NCI-H345 treated with DMSO at 0.1 percent for 48 hours (cell line): ENCODE measurements at regions not wholly inside any gene's neighbourhood (a gene's known extent, or its start where the extent isn't known, plus 50 kb on each side); places are given as distances from the start of the nearest gene placed in this dataset.
"Not testable (repeated sequence)": the region's sequence is repeated elsewhere in the genome, so short reads cannot be mapped to it uniquely, and the experiment has no call there.

Experiments used
- DNase-seq: peaks from one replicate; lab custom pipeline; 2025; ENCODE audit not compliant: unreplicated experiment; lab: John Stamatoyannopoulos, UW

GRCh38 chr4:138521809-138522208 lies 279.7 kb upstream of the SLC7A11 start:
- DNase-seq = no peak

GRCh38 chr4:138519436-138519835 lies 277.3 kb upstream of the SLC7A11 start:
- DNase-seq = no peak

- DNase-seq = no peak
These were observed 271.4 kb upstream of the SLC7A11 start for GRCh38 chr4:138513535-138513934.

GRCh38 chr4:138512756-138513155 lies 270.6 kb upstream of the SLC7A11 start:
- DNase-seq = no peak

- DNase-seq = no peak
These were observed 267.9 kb upstream of the SLC7A11 start for GRCh38 chr4:138510053-138510452.

- no peak for DNase-seq
These were observed 267.2 kb upstream of the SLC7A11 start for GRCh38 chr4:138509346-138509745.

GRCh38 chr4:138507522-138507921 lies 265.4 kb upstream of the SLC7A11 start:
- no peak for DNase-seq

- no peak for DNase-seq
These were observed 259.5 kb upstream of the SLC7A11 start for GRCh38 chr4:138501614-138502013.

- DNase-seq = no peak
These were observed 258.7 kb upstream of the SLC7A11 start for GRCh38 chr4:138500869-138501268.

- DNase-seq = no peak
These were observed 257.5 kb upstream of the SLC7A11 start for GRCh38 chr4:138499627-138500026.

- no peak for DNase-seq
These were observed 252.8 kb upstream of the SLC7A11 start for GRCh38 chr4:138494931-138495330.

GRCh38 chr4:138494116-138494515 lies 252.0 kb upstream of the SLC7A11 start:
- no peak for DNase-seq

- DNase-seq = no peak
These were observed 250.0 kb upstream of the SLC7A11 start for GRCh38 chr4:138492176-138492575.

GRCh38 chr4:138488533-138488932 lies 246.4 kb upstream of the SLC7A11 start:
- DNase-seq = no peak

- DNase-seq = no peak
These were observed 245.5 kb upstream of the SLC7A11 start for GRCh38 chr4:138487670-138488069.

GRCh38 chr4:138487230-138487629 lies 245.1 kb upstream of the SLC7A11 start:
- DNase-seq = no peak

GRCh38 chr4:138485498-138485897 lies 243.3 kb upstream of the SLC7A11 start:
- no peak for DNase-seq

GRCh38 chr4:138475116-138475515 lies 233.0 kb upstream of the SLC7A11 start:
- no peak for DNase-seq

- DNase-seq = no peak
These were observed 231.2 kb upstream of the SLC7A11 start for GRCh38 chr4:138473339-138473738.

GRCh38 chr4:138460477-138461414 lies 218.6 kb upstream of the SLC7A11 start:
- no peak for DNase-seq

GRCh38 chr4:138458751-138459150 lies 216.6 kb upstream of the SLC7A11 start:
- DNase-seq = no peak

- DNase-seq = not testable (repeated sequence)
These were observed 214.2 kb upstream of the SLC7A11 start for GRCh38 chr4:138456349-138456748.

GRCh38 chr4:138455097-138455496 lies 212.9 kb upstream of the SLC7A11 start:
- DNase-seq = no peak
